ENCODE measurements at regions not wholly inside any gene's neighbourhood (a gene's known extent, or its start where the extent isn't known, plus 50 kb on each side); places are given as distances from the start of the nearest gene placed in this dataset.

DNA sequence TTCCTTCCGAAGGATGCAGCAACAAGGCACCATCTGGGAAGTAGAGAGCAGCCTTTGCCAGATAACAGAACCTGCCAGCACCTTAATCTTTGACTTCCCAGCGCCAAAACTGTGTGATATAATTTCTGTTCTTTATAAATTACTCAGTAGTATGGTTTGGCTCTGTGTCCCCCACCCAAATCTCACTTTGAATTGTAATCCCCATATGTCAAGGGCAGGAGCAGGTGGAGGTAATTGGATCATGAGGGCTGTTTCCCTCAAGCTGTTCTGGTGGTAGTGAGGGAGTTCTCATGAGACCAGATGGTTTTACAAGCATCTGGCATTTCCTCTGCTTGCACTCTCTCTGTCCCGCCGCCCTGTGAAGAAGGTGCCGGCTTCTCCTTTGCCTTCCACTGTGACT, 899.9 kb downstream of the TRIB2 start:
- H3K27ac ChIP-seq (replicated peaks): no peak overlapping the region
- peaks cover 27% of the 10 kb centered on the region for H3K9me3 ChIP-seq (replicated peaks)
- TF ChIP-seq CTCF (IDR thresholded peaks at IDR 0.05; ENCODE audit: borderline replicate concordance): no peak
- DNase-seq: no peak
- H3K4me1 ChIP-seq: no peaks in the 10 kb centered on the region
- intact Hi-C loops (cut with micrococcal nuclease): no loop called here
- H3K4me3 ChIP-seq: no peak overlapping the region
- H3K36me3 ChIP-seq: no peaks in the 10 kb centered on the region
- no peaks in the 10 kb centered on the region for H3K27me3 ChIP-seq (ENCODE audit: low read depth)

DNA sequence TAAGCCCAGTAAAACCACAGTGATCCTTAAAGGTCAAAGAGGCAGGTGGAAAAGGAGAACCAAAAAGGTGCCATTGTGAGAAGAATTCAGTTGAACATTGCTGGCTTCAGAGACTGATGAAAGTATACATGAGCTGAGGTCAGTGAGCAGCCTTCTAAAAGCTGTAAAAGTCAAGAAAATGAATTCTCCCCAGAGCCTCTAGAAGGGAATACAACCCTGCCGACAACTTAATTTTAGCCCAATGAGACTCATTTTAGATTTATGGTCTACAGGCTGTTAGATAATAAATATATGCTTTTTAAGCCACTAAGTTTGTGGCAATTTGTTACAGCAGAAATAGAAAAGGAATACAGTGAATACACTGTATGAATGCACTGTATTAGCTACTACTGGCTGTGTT, 911.4 kb downstream of the TRIB2 start:
- no peak overlapping the region for H3K27ac ChIP-seq (replicated peaks)
- intact Hi-C loops (cut with micrococcal nuclease): no loop called here
- DNase-seq: no peak
- no peaks in the 10 kb centered on the region for H3K27me3 ChIP-seq (ENCODE audit: low read depth)
- H3K4me1 ChIP-seq: no peaks in the 10 kb centered on the region
- no peak for TF ChIP-seq CTCF (IDR thresholded peaks at IDR 0.05; ENCODE audit: borderline replicate concordance)
- no peak overlapping the region for H3K4me3 ChIP-seq
- H3K36me3 ChIP-seq: no peaks in the 10 kb centered on the region
- H3K9me3 ChIP-seq (replicated peaks): peaks cover 5% of the 10 kb centered on the region

GRCh38 chr2:13638181-13638580, 921.4 kb downstream of the TRIB2 start:
- Histone ChIP-seq H3K4me3 (no peak overlapping the region), H3K27me3 (ENCODE audit: low read depth) (no peaks in the 10 kb centered on the region), H3K4me1 (no peaks in the 10 kb centered on the region), H3K36me3 (no peaks in the 10 kb centered on the region), H3K27ac (replicated peaks) (no peak overlapping the region), H3K9me3 (replicated peaks) (peaks cover 31% of the 10 kb centered on the region)
- no peak for TF ChIP-seq CTCF (IDR thresholded peaks at IDR 0.05; ENCODE audit: borderline replicate concordance)
- intact Hi-C loops (cut with micrococcal nuclease): no loop called here
- DNase-seq: no peak

GRCh38 chr2:13649918-13650317, 933.2 kb downstream of the TRIB2 start:
- H3K27ac ChIP-seq (replicated peaks): no peak overlapping the region
- TF ChIP-seq CTCF (IDR thresholded peaks at IDR 0.05; ENCODE audit: borderline replicate concordance): no peak
- no peak for DNase-seq
- H3K36me3 ChIP-seq: no peaks in the 10 kb centered on the region
- intact Hi-C loops (cut with micrococcal nuclease): no loop called here
- no peaks in the 10 kb centered on the region for H3K27me3 ChIP-seq (ENCODE audit: low read depth)
- peaks cover 28% of the 10 kb centered on the region for H3K9me3 ChIP-seq (replicated peaks)
- no peak overlapping the region for H3K4me3 ChIP-seq
- H3K4me1 ChIP-seq: no peaks in the 10 kb centered on the region

GRCh38 chr2:13650586-13651180, 933.9 kb downstream of the TRIB2 start:
- H3K9me3 ChIP-seq (replicated peaks): peaks cover 22% of the 10 kb centered on the region
- DNase-seq: no peak
- no peaks in the 10 kb centered on the region for H3K4me1 ChIP-seq
- no peaks in the 10 kb centered on the region for H3K27me3 ChIP-seq (ENCODE audit: low read depth)
- TF ChIP-seq CTCF (IDR thresholded peaks at IDR 0.05; ENCODE audit: borderline replicate concordance): no peak
- intact Hi-C loops (cut with micrococcal nuclease): no loop called here
- no peak overlapping the region for H3K4me3 ChIP-seq
- no peaks in the 10 kb centered on the region for H3K36me3 ChIP-seq
- no peak overlapping the region for H3K27ac ChIP-seq (replicated peaks)

Measured in left ventricle myocardium inferior (tissue), 1 donor.